ENCODE measurements at regions not wholly inside any gene's neighbourhood (a gene's known extent, or its start where the extent isn't known, plus 50 kb on each side); places are given as distances from the start of the nearest gene placed in this dataset.

- H3K4me2 ChIP-seq (ENCODE audit: low read length) = no peak overlapping the region
- H3K27ac ChIP-seq (ENCODE audit: low read depth, low read length) = no peak overlapping the region
- no peaks in the 10 kb centered on the region for H4K20me1 ChIP-seq (ENCODE audit: control insufficient read depth, insufficient read depth, low read depth, low read length)
- no peaks in the 10 kb centered on the region for H3K27me3 ChIP-seq (ENCODE audit: control insufficient read depth, low read length)
- peaks cover 79% of the 10 kb centered on the region for H3K4me1 ChIP-seq (ENCODE audit: control insufficient read depth, low read length)
- TF ChIP-seq EZH2phosphoT487 (IDR thresholded peaks at IDR 0.05; ENCODE audit: borderline replicate concordance, low read length) (no peak), CTCF (IDR thresholded peaks at IDR 0.05; ENCODE audit: low read depth, low read length, poor library complexity, severe bottlenecking) (no peak)
- H3K9me2 ChIP-seq (replicated peaks; ENCODE audit: control insufficient read depth, low read length) = no peaks in the 10 kb centered on the region
- no peaks in the 10 kb centered on the region for H3K36me3 ChIP-seq (ENCODE audit: control insufficient read depth, low read length)
- H3K79me2 ChIP-seq (ENCODE audit: control insufficient read depth, low read length) = no peaks in the 10 kb centered on the region
- no peak overlapping the region for H3K4me3 ChIP-seq (ENCODE audit: low read length)
- 0 out of 2 replicates have a peak, but pooled peaks cover 3% of the 10 kb centered on the region for H3K9me3 ChIP-seq (ENCODE audit: control insufficient read depth, insufficient read depth, low read length)
- H3F3A ChIP-seq (ENCODE audit: control insufficient read depth, insufficient read depth) = no peaks in the 10 kb centered on the region
Measured at GRCh38 chr15:69860921-69861320, 236.8 kb downstream of the TLE3 start.

DNA sequence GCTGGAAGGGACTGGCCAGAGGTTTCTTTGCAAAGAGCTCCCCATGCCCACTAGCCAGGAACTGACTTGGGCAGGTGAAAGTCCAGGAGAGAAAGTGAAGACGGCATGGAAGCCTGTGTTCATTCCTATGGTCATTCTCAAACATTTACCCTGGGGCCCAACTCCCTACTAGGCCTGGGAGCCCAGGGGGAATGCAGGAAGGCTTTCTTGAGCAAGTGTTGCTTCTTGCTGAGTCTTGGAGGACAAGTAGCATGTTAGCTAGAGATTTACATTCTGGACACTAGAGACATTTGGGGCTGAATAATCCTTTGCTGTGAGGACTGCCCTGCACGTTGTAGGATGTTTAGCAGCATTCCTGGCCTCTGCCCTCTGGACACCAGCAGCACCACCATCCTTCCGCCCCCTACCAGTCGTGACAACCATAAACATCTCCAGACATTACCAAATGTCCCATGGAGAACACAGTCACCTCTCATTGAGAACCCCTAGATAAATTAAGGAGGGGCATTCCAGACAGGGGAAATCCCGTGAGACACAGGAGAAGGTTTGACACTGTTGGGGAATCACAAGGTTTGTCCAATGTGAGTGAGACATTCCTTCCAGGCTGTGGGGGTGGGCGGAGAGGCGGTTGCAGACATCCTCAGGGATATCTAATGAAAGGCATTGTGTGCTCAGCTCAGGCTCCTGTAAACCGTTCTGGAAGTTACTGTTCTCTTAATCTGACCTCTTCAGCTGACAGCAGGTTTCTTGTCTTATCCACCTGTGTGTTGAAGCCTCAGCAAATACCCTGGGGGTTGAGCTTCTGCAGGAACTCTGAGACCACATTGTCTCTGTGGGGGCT is 236.2 kb downstream of the TLE3 start:
- 0 out of 2 replicates have a peak, but pooled peaks cover 3% of the 10 kb centered on the region for H3K9me3 ChIP-seq (ENCODE audit: control insufficient read depth, insufficient read depth, low read length)
- no peak overlapping the region for H3K4me3 ChIP-seq (ENCODE audit: low read length)
- no peaks in the 10 kb centered on the region for H3K27me3 ChIP-seq (ENCODE audit: control insufficient read depth, low read length)
- no peaks in the 10 kb centered on the region for H3F3A ChIP-seq (ENCODE audit: control insufficient read depth, insufficient read depth)
- H3K79me2 ChIP-seq (ENCODE audit: control insufficient read depth, low read length) = no peaks in the 10 kb centered on the region
- H4K20me1 ChIP-seq (ENCODE audit: control insufficient read depth, insufficient read depth, low read depth, low read length) = no peaks in the 10 kb centered on the region
- no peak for TF ChIP-seq CTCF (IDR thresholded peaks at IDR 0.05; ENCODE audit: low read depth, low read length, poor library complexity, severe bottlenecking)
- TF ChIP-seq EZH2phosphoT487 (IDR thresholded peaks at IDR 0.05; ENCODE audit: borderline replicate concordance, low read length) = no peak
- no peak overlapping the region for H3K27ac ChIP-seq (ENCODE audit: low read depth, low read length)
- peaks cover 79% of the 10 kb centered on the region for H3K4me1 ChIP-seq (ENCODE audit: control insufficient read depth, low read length)
- no peaks in the 10 kb centered on the region for H3K36me3 ChIP-seq (ENCODE audit: control insufficient read depth, low read length)
- no peaks in the 10 kb centered on the region for H3K9me2 ChIP-seq (replicated peaks; ENCODE audit: control insufficient read depth, low read length)
- peak overlapping the region; percentile 5 for H3K4me2 ChIP-seq (ENCODE audit: low read length)

DNA sequence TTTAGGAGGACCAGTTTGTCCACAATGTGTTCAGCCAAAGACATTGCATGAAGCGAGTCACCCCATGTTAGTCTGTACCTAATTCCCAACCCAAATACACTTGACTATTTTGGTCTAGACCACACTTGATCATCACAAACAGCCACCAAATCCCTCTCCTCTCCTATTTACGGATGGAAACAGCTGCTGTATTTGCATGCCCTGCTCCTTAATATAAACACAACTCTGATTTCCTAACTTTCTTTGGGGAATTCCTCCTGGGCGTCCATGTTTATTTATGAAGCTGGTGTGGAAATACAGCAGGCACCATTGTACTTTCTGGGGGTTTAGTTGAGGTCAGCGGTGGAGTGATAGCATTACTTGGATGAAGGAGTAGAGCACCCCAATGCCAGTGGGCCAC is 235.2 kb downstream of the TLE3 start:
- Histone ChIP-seq H3K27ac (ENCODE audit: low read depth, low read length) (no peak overlapping the region), H3K9me2 (replicated peaks; ENCODE audit: control insufficient read depth, low read length) (no peaks in the 10 kb centered on the region), H4K20me1 (ENCODE audit: control insufficient read depth, insufficient read depth, low read depth, low read length) (no peaks in the 10 kb centered on the region), H3K4me1 (ENCODE audit: control insufficient read depth, low read length) (peaks cover 79% of the 10 kb centered on the region), H3K4me3 (ENCODE audit: low read length) (no peak overlapping the region), H3K9me3 (ENCODE audit: control insufficient read depth, insufficient read depth, low read length) (0 out of 2 replicates have a peak, but pooled peaks cover 3% of the 10 kb centered on the region), H3K79me2 (ENCODE audit: control insufficient read depth, low read length) (no peaks in the 10 kb centered on the region), H3K4me2 (ENCODE audit: low read length) (peak overlapping the region; percentile 5), H3K36me3 (ENCODE audit: control insufficient read depth, low read length) (no peaks in the 10 kb centered on the region), H3K27me3 (ENCODE audit: control insufficient read depth, low read length) (no peaks in the 10 kb centered on the region), H3F3A (ENCODE audit: control insufficient read depth, insufficient read depth) (no peaks in the 10 kb centered on the region)
- TF ChIP-seq CTCF (IDR thresholded peaks at IDR 0.05; ENCODE audit: low read depth, low read length, poor library complexity, severe bottlenecking) (no peak), EZH2phosphoT487 (IDR thresholded peaks at IDR 0.05; ENCODE audit: borderline replicate concordance, low read length) (no peak)

Measured in DOHH2 (cell line).